Adrenal gland (tissue), 5 donors: ENCODE measurements at regions not wholly inside any gene's neighbourhood (a gene's known extent, or its start where the extent isn't known, plus 50 kb on each side); places are given as distances from the start of the nearest gene placed in this dataset.

Source experiments
- CTCF ChIP-seq, 6 experiments: fragments of 450-650 bp in 4 of 6; fragments of 200-600 bp in 2 of 6; sonication (generic) in 1 of 6; IDR thresholded peaks; 1 replicate in 5 of 6; 2 replicates in 1 of 6; pipeline versions ENCODE4 v1.5.1 to v1.8.0; 2016 to 2021; ENCODE audit warnings: antibody characterized with exemption in 6 of 6, mild to moderate bottlenecking in 2 of 6, moderate library complexity in 1 of 6
- POLR2A ChIP-seq, 2 donors: fragments of 450-650 bp; IDR thresholded peaks; one replicate each; pipeline ENCODE4 v1.6.1; 2017; ENCODE audit warnings: antibody characterized with exemption in 2 of 2, mild to moderate bottlenecking in 2 of 2, moderate library complexity in 1 of 2
- donor health status: DM: no; HTN: no; CAD: no.

- TF ChIP-seq CTCF (IDR thresholded peaks at IDR 0.05) (no peak), POLR2A (IDR thresholded peaks at IDR 0.05) (no peak)
These were observed 449.8 kb downstream of the ARHGEF28 start for GRCh38 chr5:74075501-74076484.
